Keratinocyte (primary cell): ENCODE measurements at regions not wholly inside any gene's neighbourhood (a gene's known extent, or its start where the extent isn't known, plus 50 kb on each side); places are given as distances from the start of the nearest gene placed in this dataset.

Source experiments
- DNase-seq: peaks from one replicate; pipeline ENCODE4 v3.0.0-alpha.2; 2011; ENCODE audit warnings: low read depth, missing footprints, low spot score
- FAIRE-seq: peaks from 2 replicates; lab custom pipeline; 2011; peaks lifted over from hg19 to GRCh38; lab: Jason Lieb, UNC
- H2AFZ ChIP-seq: 2 replicates; pipeline ENCODE4 v1.6.0; 2012; ENCODE audit warnings: low read length, control low read depth, inconsistent platforms; ENCODE audit not compliant: control insufficient read depth
- H3K27ac ChIP-seq: 2 replicates; pipeline ENCODE4 v1.5.1; 2011; ENCODE audit warnings: low read length; ENCODE audit not compliant: control insufficient read depth, insufficient read depth
- H3K27me3 ChIP-seq: 3 replicates; pipeline ENCODE4 v1.6.0; 2011; ENCODE audit warnings: low read length; ENCODE audit not compliant: control insufficient read depth, insufficient read depth; ENCODE audit errors: extremely low read depth
- H3K36me3 ChIP-seq, 2 experiments: 2 replicates in 1 of 2; 3 replicates in 1 of 2; pipeline ENCODE4 v1.5.1; 2011; ENCODE audit warnings: low read length in 2 of 2, mild to moderate bottlenecking in 1 of 2; ENCODE audit not compliant: control insufficient read depth in 2 of 2, insufficient read depth in 2 of 2; ENCODE audit errors: extremely low read depth in 1 of 2
- H3K4me1 ChIP-seq: 3 replicates; pipeline ENCODE4 v1.5.1; 2011; ENCODE audit warnings: low read length; ENCODE audit not compliant: control insufficient read depth, insufficient read depth; ENCODE audit errors: extremely low read depth
- H3K4me2 ChIP-seq: 3 replicates; pipeline ENCODE4 v1.6.0; 2011; ENCODE audit warnings: low read depth, low read length; ENCODE audit not compliant: control insufficient read depth, insufficient read depth; ENCODE audit errors: extremely low read depth
- H3K4me3 ChIP-seq, 3 experiments: fragments of 200-600 bp in 1 of 3; sonication (generic) in 1 of 3; 2 replicates in 2 of 3; 3 replicates in 1 of 3; pipeline ENCODE4 v1.5.1; 2011 to 2016; ENCODE audit warnings: low read length in 3 of 3, mild to moderate bottlenecking in 3 of 3, control low read depth in 2 of 3, inconsistent platforms in 1 of 3, low read depth in 1 of 3, mixed read lengths in 1 of 3, mixed run types in 1 of 3, moderate library complexity in 1 of 3; ENCODE audit not compliant: control insufficient read depth in 2 of 3, insufficient read depth in 2 of 3; ENCODE audit errors: extremely low read depth in 1 of 3
- H3K79me2 ChIP-seq: 2 replicates; pipeline ENCODE4 v1.6.0; 2012; ENCODE audit warnings: low read length; ENCODE audit not compliant: control insufficient read depth, insufficient read depth
- H3K9ac ChIP-seq: 3 replicates; pipeline ENCODE4 v1.6.0; 2011; ENCODE audit warnings: low read length; ENCODE audit not compliant: control insufficient read depth, insufficient read depth; ENCODE audit errors: extremely low read depth
- H3K9me1 ChIP-seq: 3 replicates; pipeline ENCODE4 v1.6.0; 2011; ENCODE audit warnings: low read length; ENCODE audit not compliant: control insufficient read depth, insufficient read depth; ENCODE audit errors: extremely low read depth
- H3K9me3 ChIP-seq: 2 replicates; pipeline ENCODE4 v1.5.1; 2012; ENCODE audit warnings: low read depth, low read length; ENCODE audit not compliant: control insufficient read depth
- H4K20me1 ChIP-seq: 3 replicates; pipeline ENCODE4 v1.6.0; 2011; ENCODE audit warnings: low read length; ENCODE audit not compliant: control insufficient read depth, insufficient read depth; ENCODE audit errors: extremely low read depth
- CTCF ChIP-seq, 3 experiments: IDR thresholded peaks in 1 of 3; conservative IDR thresholded peaks in 1 of 3; optimal IDR thresholded peaks in 1 of 3; 2 replicates in 2 of 3; 3 replicates in 1 of 3; pipeline versions ENCODE3 to v1.5.1; 2011; ENCODE audit warnings: low read length in 3 of 3, mild to moderate bottlenecking in 3 of 3, moderate library complexity in 2 of 3, control low read depth in 1 of 3, inconsistent platforms in 1 of 3; ENCODE audit not compliant: insufficient read depth in 2 of 3; ENCODE audit errors: extremely low read depth in 1 of 3
- EZH2 ChIP-seq: IDR thresholded peaks from one replicate; pipeline ENCODE4 v1.6.1; 2012; ENCODE audit warnings: inconsistent platforms, mild to moderate bottlenecking, low read length, moderate library complexity
- dilution Hi-C: fragments of 300-500 bp; cut with MboI; formaldehyde crosslinking; loops from one replicate; pipeline ENCODE4 v1.7.0; 2020; ENCODE audit warnings: low sequenced_read_pairs; ENCODE audit not compliant: extremely low pct_ligation_motif_present

GRCh38 chr22:48838376-48838775, 989.3 kb downstream of the BRD1 start:
- H2AFZ ChIP-seq, result no peak overlapping the region
- H3K36me3 ChIP-seq, result no peaks in the 10 kb centered on the region
- DNase-seq (no peak), FAIRE-seq (no peak)
- H3K4me1 ChIP-seq, result no peaks in the 10 kb centered on the region
- no peak overlapping the region for H3K4me2 ChIP-seq
- H3K9ac ChIP-seq, result no peak overlapping the region
- dilution Hi-C loops, result no loop called here
- H3K9me3 ChIP-seq, result peaks cover 29% of the 10 kb centered on the region
- TF ChIP-seq CTCF (optimal IDR thresholded peaks at IDR 0.05 in 1 of 3, IDR thresholded peaks at IDR 0.05 in 1 of 3, conservative IDR thresholded peaks at IDR 0.05 in 1 of 3; ENCODE audit: extremely low read depth in 1 of 3, insufficient read depth in 2 of 3, low read length in 3 of 3) (no peak), EZH2 (no peak)
- H3K79me2 ChIP-seq, result no peaks in the 10 kb centered on the region
- H3K9me1 ChIP-seq, result no peaks in the 10 kb centered on the region
- no peaks in the 10 kb centered on the region for H4K20me1 ChIP-seq
- H3K27ac ChIP-seq, result no peak overlapping the region
- no peaks in the 10 kb centered on the region for H3K27me3 ChIP-seq
- H3K4me3 ChIP-seq, result no peak overlapping the region

GRCh38 chr22:48837341-48837935, 990.2 kb downstream of the BRD1 start:
- no peak overlapping the region for H3K4me2 ChIP-seq
- no peaks in the 10 kb centered on the region for H3K27me3 ChIP-seq
- H4K20me1 ChIP-seq, result no peaks in the 10 kb centered on the region
- no peak overlapping the region for H3K4me3 ChIP-seq
- H2AFZ ChIP-seq, result no peak overlapping the region
- no peak overlapping the region for H3K27ac ChIP-seq
- H3K79me2 ChIP-seq, result no peaks in the 10 kb centered on the region
- TF ChIP-seq CTCF (optimal IDR thresholded peaks at IDR 0.05 in 1 of 3, IDR thresholded peaks at IDR 0.05 in 1 of 3, conservative IDR thresholded peaks at IDR 0.05 in 1 of 3; ENCODE audit: extremely low read depth in 1 of 3, insufficient read depth in 2 of 3, low read length in 3 of 3) (no peak), EZH2 (no peak)
- H3K9me3 ChIP-seq, result peaks cover 25% of the 10 kb centered on the region
- H3K4me1 ChIP-seq, result no peaks in the 10 kb centered on the region
- no peak for FAIRE-seq
- H3K9ac ChIP-seq, result no peak overlapping the region
- dilution Hi-C loops, result no loop called here
- no peaks in the 10 kb centered on the region for H3K36me3 ChIP-seq
- no peak for DNase-seq
- H3K9me1 ChIP-seq, result no peaks in the 10 kb centered on the region
